ENCODE measurements at regions not wholly inside any gene's neighbourhood (a gene's known extent, or its start where the extent isn't known, plus 50 kb on each side); places are given as distances from the start of the nearest gene placed in this dataset.

GRCh38 chr1:208465786-208466590, 221.8 kb upstream of the PLXNA2 start:
- no peak for TF ChIP-seq CTCF (IDR thresholded peaks at IDR 0.05)
- no peak for TF ChIP-seq ZFX (IDR thresholded peaks at IDR 0.05; ENCODE audit: borderline replicate concordance)
